Activated CD8-positive, alpha-beta T cell treated with anti-CD3 and anti-CD28 coated beads for 36 hours (primary cell): ENCODE measurements at regions not wholly inside any gene's neighbourhood (a gene's known extent, or its start where the extent isn't known, plus 50 kb on each side); places are given as distances from the start of the nearest gene placed in this dataset.

ENCODE experiments used
- ATAC-seq: fragments of 200-7000 bp; cut with Tn5 transposase; one replicate; pipeline ENCODE4 v1.10.0; 2021; ENCODE audit warnings: mild to moderate bottlenecking, moderate library complexity
- CTCF ChIA-PET: fragments of 350-600 bp; sonication (Branson Sonifier 250); formaldehyde crosslinking; loops from one replicate; lab custom pipeline; 2021; ENCODE audit warnings: antibody characterized with exemption; lab: Charles Lee
- POLR2A ChIA-PET: fragments of 350-600 bp; sonication (Branson Sonifier 250); formaldehyde crosslinking; loops from one replicate; lab custom pipeline; 2021; ENCODE audit warnings: antibody characterized with exemption; lab: Charles Lee
- DNase-seq: peaks from one replicate; pipeline ENCODE4 v3.0.0-alpha.2; 2020
- H3K27ac Mint-ChIP-seq: one replicate; pipeline ENCODE4 v1.8.0; 2021; ENCODE audit warnings: mild to moderate bottlenecking, mixed read lengths
- H3K27me3 Mint-ChIP-seq: one replicate; pipeline ENCODE4 v1.8.0; 2021; ENCODE audit warnings: mixed read lengths
- H3K36me3 Mint-ChIP-seq: one replicate; pipeline ENCODE4 v1.8.0; 2021; ENCODE audit warnings: low read depth, mixed read lengths
- H3K4me1 Mint-ChIP-seq: one replicate; pipeline ENCODE4 v1.8.0; 2021; ENCODE audit warnings: low read depth, mixed read lengths
- H3K4me3 Mint-ChIP-seq: one replicate; pipeline ENCODE4 v1.8.0; 2021; ENCODE audit warnings: mild to moderate bottlenecking, moderate library complexity, mixed read lengths
- H3K9me3 Mint-ChIP-seq: one replicate; pipeline ENCODE4 v1.8.0; 2021; ENCODE audit warnings: mixed read lengths
- CTCF ChIP-seq: fragments of 200-600 bp; IDR thresholded peaks from one replicate; pipeline ENCODE4 v1.8.0; 2022; ENCODE audit warnings: antibody characterized with exemption, mild to moderate bottlenecking
- intact Hi-C: fragments of 100-400 bp; cut with micrococcal nuclease; formaldehyde crosslinking; loops from one replicate; pipeline ENCODE4 v1.10.0; 2022

DNA sequence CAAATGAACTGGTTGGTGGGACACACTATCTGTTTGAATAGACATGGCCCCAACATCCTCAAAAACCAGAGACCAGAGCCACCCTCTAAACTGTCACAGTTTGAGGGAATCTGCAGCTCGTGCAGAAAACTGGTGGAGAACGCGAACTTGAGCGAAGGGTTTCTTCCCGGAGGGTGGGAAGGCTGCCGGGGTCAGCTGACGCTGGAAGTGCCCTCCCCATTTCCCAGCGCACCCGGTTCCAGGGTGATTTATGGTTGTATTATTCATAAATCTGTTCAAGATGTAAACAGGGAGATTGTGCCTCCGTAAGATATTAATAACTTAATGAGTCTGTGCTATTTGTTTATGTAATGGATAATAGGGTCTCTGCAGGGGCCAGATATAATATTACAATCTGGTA is 1396.7 kb downstream of the BRD1 start:
- H3K36me3 Mint-ChIP-seq, result no peaks in the 10 kb centered on the region
- no peaks in the 10 kb centered on the region for H3K4me1 Mint-ChIP-seq
- intact Hi-C loops, result no loop called here
- ATAC-seq (no peak), DNase-seq (no peak)
- H3K27ac Mint-ChIP-seq, result no peak overlapping the region
- no peak for TF ChIP-seq CTCF
- ChIA-PET POLR2A (no interaction called here), CTCF (no interaction called here)
- H3K9me3 Mint-ChIP-seq, result no peaks in the 10 kb centered on the region
- H3K4me3 Mint-ChIP-seq, result no peak overlapping the region
- no peaks in the 10 kb centered on the region for H3K27me3 Mint-ChIP-seq

GRCh38 chr22:48429446-48430020 is 1398.1 kb downstream of the BRD1 start:
- no peak for ATAC-seq
- Mint-ChIP-seq H3K27me3 (no peaks in the 10 kb centered on the region), H3K27ac (no peak overlapping the region), H3K36me3 (no peaks in the 10 kb centered on the region), H3K4me1 (no peaks in the 10 kb centered on the region), H3K4me3 (no peak overlapping the region), H3K9me3 (no peaks in the 10 kb centered on the region)
- no peak for DNase-seq
- ChIA-PET CTCF (no interaction called here), POLR2A (no interaction called here)
- intact Hi-C loops, result no loop called here
- TF ChIP-seq CTCF, result no peak

DNA sequence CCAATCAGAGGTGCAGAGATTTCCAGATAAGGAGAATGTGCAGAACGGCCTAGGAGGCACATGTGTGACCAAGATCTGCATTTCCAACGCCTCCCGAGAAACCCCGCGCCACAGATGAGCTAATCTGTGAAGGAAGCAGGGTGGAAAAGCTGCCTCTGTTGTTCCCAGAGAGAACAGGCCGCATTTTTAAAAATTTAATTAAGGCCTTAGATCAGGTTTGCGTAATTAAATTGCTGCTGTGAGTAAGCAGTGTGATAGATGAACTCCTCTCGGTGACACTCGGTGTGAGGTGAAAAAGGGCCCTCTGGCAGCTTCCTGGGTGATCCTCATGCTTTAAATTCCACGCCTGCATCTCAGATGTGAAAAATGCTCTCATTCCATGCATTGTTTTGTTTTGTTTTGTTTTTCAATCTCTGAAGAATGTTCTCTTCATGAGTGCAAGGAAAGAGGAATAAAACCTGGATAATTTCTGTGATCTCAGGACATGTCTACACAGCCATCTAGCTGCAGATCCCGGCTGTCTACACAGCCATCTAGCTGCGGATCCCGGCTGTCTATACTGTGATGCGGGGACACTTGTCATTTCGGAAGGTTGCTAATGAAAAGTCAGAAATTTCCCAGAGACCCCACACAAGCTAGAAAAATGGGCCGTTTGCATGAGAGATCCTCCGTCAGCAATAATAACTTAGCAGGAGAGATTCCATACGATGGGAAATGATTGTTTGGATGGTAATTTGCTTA is 1398.9 kb downstream of the BRD1 start:
- DNase-seq (no peak), ATAC-seq (no peak)
- Mint-ChIP-seq H3K4me1 (no peaks in the 10 kb centered on the region), H3K9me3 (no peaks in the 10 kb centered on the region), H3K27me3 (no peaks in the 10 kb centered on the region), H3K27ac (no peak overlapping the region), H3K4me3 (no peak overlapping the region), H3K36me3 (no peaks in the 10 kb centered on the region)
- intact Hi-C loops, result no loop called here
- ChIA-PET CTCF (no interaction called here), POLR2A (no interaction called here)
- no peak for TF ChIP-seq CTCF

- no peak for TF ChIP-seq CTCF
- Mint-ChIP-seq H3K27me3 (no peaks in the 10 kb centered on the region), H3K9me3 (no peaks in the 10 kb centered on the region), H3K27ac (no peak overlapping the region), H3K4me1 (no peaks in the 10 kb centered on the region), H3K4me3 (no peak overlapping the region), H3K36me3 (no peaks in the 10 kb centered on the region)
- DNase-seq (no peak), ATAC-seq (no peak)
- ChIA-PET POLR2A (no interaction called here), CTCF (no interaction called here)
- intact Hi-C loops, result no loop called here
These were observed 1399.9 kb downstream of the BRD1 start for GRCh38 chr22:48427731-48428211.
